ENCODE measurements at regions not wholly inside any gene's neighbourhood (a gene's known extent, or its start where the extent isn't known, plus 50 kb on each side); places are given as distances from the start of the nearest gene placed in this dataset.
"Not testable (repeated sequence)": the region's sequence is repeated elsewhere in the genome, so short reads cannot be mapped to it uniquely, and the experiment has no call there.

GRCh38 chr11:90698238-90698637 lies 475.4 kb upstream of the CHORDC1 start:
- Mint-ChIP-seq H3K4me3 (no peak overlapping the region), H3K27me3 (no peaks in the 10 kb centered on the region)

GRCh38 chr11:90675496-90675895 lies 452.6 kb upstream of the CHORDC1 start:
- H3K4me3 Mint-ChIP-seq; H3K27ac Mint-ChIP-seq; H3K4me1 Mint-ChIP-seq; DNase-seq; H3K36me3 Mint-ChIP-seq; CTCF ChIA-PET; ATAC-seq; H3K27me3 Mint-ChIP-seq; H3K9me3 Mint-ChIP-seq (ENCODE audit: low read depth): not testable (repeated sequence)

More at GRCh38 chr11:90698238-90698637, 475.4 kb upstream of the CHORDC1 start:
- H3K27ac Mint-ChIP-seq, result no peak overlapping the region
- no peaks in the 10 kb centered on the region for H3K36me3 Mint-ChIP-seq
- H3K4me1 Mint-ChIP-seq, result no peaks in the 10 kb centered on the region
- ATAC-seq, result no peak
- H3K9me3 Mint-ChIP-seq (ENCODE audit: low read depth), result peaks cover 4% of the 10 kb centered on the region
- DNase-seq, result no peak
- CTCF ChIA-PET, result no interaction called here

GRCh38 chr11:90669094-90669493 lies 446.2 kb upstream of the CHORDC1 start:
- H3K27me3 Mint-ChIP-seq, result no peaks in the 10 kb centered on the region
- peaks cover 4% of the 10 kb centered on the region for H3K9me3 Mint-ChIP-seq (ENCODE audit: low read depth)
- H3K27ac Mint-ChIP-seq, result no peak overlapping the region
- no peak for ATAC-seq
- H3K36me3 Mint-ChIP-seq, result no peaks in the 10 kb centered on the region
- no peaks in the 10 kb centered on the region for H3K4me1 Mint-ChIP-seq
- H3K4me3 Mint-ChIP-seq, result no peak overlapping the region
- DNase-seq, result no peak
- CTCF ChIA-PET, result no interaction called here

DNA sequence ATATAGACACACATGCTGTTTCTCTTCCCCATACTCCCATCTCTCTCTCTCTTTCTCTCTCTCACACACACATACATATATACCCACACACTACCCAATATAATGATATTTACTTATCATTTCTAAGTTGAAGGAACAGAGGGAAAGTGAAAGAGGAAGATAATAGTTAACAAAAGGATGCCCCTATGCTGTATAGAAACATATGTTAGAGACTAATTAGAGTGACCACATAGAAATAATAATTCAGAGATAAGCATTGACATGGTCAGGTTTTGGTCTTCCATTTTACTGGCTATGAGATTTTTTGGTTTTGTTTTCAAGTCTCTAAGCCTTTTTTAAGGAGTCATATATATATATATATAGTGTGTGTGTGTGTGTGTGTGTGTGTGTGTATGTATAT lies 445.7 kb upstream of the CHORDC1 start:
- CTCF ChIA-PET, result no interaction called here
- Mint-ChIP-seq H3K36me3 (no peaks in the 10 kb centered on the region), H3K27ac (no peak overlapping the region), H3K4me1 (no peaks in the 10 kb centered on the region), H3K4me3 (no peak overlapping the region), H3K27me3 (no peaks in the 10 kb centered on the region), H3K9me3 (ENCODE audit: low read depth) (peaks cover 4% of the 10 kb centered on the region)
- DNase-seq, result no peak
- no peak for ATAC-seq

GRCh38 chr11:90661233-90661632 lies 438.4 kb upstream of the CHORDC1 start:
- Mint-ChIP-seq H3K9me3 (ENCODE audit: low read depth) (no peaks in the 10 kb centered on the region), H3K36me3 (no peaks in the 10 kb centered on the region), H3K27ac (no peak overlapping the region), H3K27me3 (no peaks in the 10 kb centered on the region), H3K4me1 (no peaks in the 10 kb centered on the region), H3K4me3 (no peak overlapping the region)
- CTCF ChIA-PET, result no interaction called here
- ATAC-seq (no peak), DNase-seq (no peak)

DNA sequence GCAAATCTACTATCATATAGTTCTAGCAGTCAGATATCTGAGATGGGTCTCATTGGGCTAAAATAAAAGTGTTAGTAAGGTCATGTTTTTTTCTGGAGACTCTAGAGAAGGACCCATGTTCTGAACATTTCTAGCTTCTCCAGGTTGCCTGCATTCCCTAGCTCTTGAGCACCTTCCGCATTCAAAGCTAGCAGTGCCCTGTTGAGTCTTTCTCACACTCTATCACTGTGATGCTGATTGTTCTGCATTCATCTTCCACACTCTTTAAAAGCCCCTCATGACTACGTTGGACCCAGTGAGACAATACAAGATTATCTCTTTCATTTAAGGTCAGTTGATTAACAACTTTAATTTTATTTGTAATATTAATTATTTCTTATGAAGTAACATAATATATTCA lies 433.3 kb upstream of the CHORDC1 start:
- peaks cover 2% of the 10 kb centered on the region for H3K9me3 Mint-ChIP-seq (ENCODE audit: low read depth)
- no peaks in the 10 kb centered on the region for H3K36me3 Mint-ChIP-seq
- DNase-seq, result no peak
- ATAC-seq, result no peak
- no peak overlapping the region for H3K27ac Mint-ChIP-seq
- no peak overlapping the region for H3K4me3 Mint-ChIP-seq
- CTCF ChIA-PET, result no interaction called here
- no peaks in the 10 kb centered on the region for H3K27me3 Mint-ChIP-seq
- no peaks in the 10 kb centered on the region for H3K4me1 Mint-ChIP-seq

GRCh38 chr11:90650153-90650552 lies 427.3 kb upstream of the CHORDC1 start:
- DNase-seq, result no peak
- no peaks in the 10 kb centered on the region for H3K9me3 Mint-ChIP-seq (ENCODE audit: low read depth)
- no peaks in the 10 kb centered on the region for H3K4me1 Mint-ChIP-seq
- no peaks in the 10 kb centered on the region for H3K36me3 Mint-ChIP-seq
- ATAC-seq, result no peak
- no peak overlapping the region for H3K4me3 Mint-ChIP-seq
- H3K27me3 Mint-ChIP-seq, result no peaks in the 10 kb centered on the region
- H3K27ac Mint-ChIP-seq, result no peak overlapping the region
- CTCF ChIA-PET, result no interaction called here

DNA sequence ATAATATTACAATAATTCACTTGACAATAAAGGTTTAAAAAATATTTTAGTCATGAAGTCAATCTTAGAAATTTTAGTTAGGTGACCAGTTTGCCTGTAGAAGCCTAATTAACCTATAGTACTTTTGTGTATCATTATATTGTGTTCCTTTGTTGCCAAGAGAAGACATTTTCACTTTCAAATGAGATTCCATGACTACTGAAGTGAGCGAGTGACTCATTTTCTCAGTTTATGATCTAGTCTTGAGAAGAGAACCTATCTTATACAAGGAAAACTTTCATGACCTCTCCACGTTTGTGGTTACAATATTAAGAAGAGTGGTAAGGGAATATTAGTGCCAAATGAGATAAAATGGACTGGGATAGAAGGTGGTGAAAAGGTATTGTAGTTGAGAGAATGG lies 423.9 kb upstream of the CHORDC1 start:
- no peak overlapping the region for H3K27ac Mint-ChIP-seq
- H3K36me3 Mint-ChIP-seq, result no peaks in the 10 kb centered on the region
- H3K27me3 Mint-ChIP-seq, result no peaks in the 10 kb centered on the region
- ATAC-seq, result no peak
- no peak overlapping the region for H3K4me3 Mint-ChIP-seq
- no peaks in the 10 kb centered on the region for H3K4me1 Mint-ChIP-seq
- peaks cover 5% of the 10 kb centered on the region for H3K9me3 Mint-ChIP-seq (ENCODE audit: low read depth)
- DNase-seq, result no peak
- CTCF ChIA-PET, result no interaction called here

GRCh38 chr11:90646266-90646665 lies 423.4 kb upstream of the CHORDC1 start:
- DNase-seq, result no peak
- H3K36me3 Mint-ChIP-seq, result no peaks in the 10 kb centered on the region
- CTCF ChIA-PET, result no interaction called here
- no peak overlapping the region for H3K4me3 Mint-ChIP-seq
- ATAC-seq, result no peak
- H3K27ac Mint-ChIP-seq, result no peak overlapping the region
- H3K27me3 Mint-ChIP-seq, result no peaks in the 10 kb centered on the region
- H3K4me1 Mint-ChIP-seq, result no peaks in the 10 kb centered on the region
- H3K9me3 Mint-ChIP-seq (ENCODE audit: low read depth), result peaks cover 5% of the 10 kb centered on the region

DNA sequence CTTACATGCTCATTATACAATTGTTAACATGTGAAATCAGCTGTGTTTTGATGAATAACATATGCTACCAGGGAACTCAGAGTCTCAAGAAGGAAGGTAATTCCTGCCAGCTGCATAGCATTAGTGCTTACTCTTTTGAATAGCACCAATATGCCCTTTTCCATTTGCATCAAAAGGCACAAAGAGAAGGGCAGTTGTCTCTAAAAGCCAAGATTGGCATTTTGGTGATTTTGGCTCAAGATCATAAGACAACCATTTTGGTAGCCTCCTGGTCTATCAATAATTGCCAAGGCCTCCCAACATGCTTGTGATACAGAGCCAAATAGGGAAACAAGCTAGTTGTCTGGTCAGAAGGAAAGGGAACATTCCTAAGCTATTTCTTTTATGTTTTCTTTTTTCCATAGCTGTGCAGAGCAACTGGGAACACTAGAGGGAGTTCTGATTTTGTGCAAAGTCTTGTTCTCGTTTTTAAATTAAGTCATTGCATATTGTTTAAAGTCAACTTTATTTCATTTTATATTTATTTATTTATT lies 416.7 kb upstream of the CHORDC1 start:
- Mint-ChIP-seq H3K27me3 (no peaks in the 10 kb centered on the region), H3K9me3 (ENCODE audit: low read depth) (peaks cover 6% of the 10 kb centered on the region), H3K4me1 (no peaks in the 10 kb centered on the region), H3K4me3 (no peak overlapping the region), H3K27ac (no peak overlapping the region), H3K36me3 (no peaks in the 10 kb centered on the region)
- CTCF ChIA-PET, result no interaction called here
- ATAC-seq (no peak), DNase-seq (no peak)

- Mint-ChIP-seq H3K36me3 (no peaks in the 10 kb centered on the region), H3K27ac (no peak overlapping the region), H3K4me3 (no peak overlapping the region), H3K9me3 (ENCODE audit: low read depth) (peaks cover 2% of the 10 kb centered on the region), H3K4me1 (no peaks in the 10 kb centered on the region), H3K27me3 (no peaks in the 10 kb centered on the region)
- DNase-seq (no peak), ATAC-seq (no peak)
- CTCF ChIA-PET, result no interaction called here
Measured at GRCh38 chr11:90635886-90636285, 413.0 kb upstream of the CHORDC1 start.

- no peak overlapping the region for H3K27ac Mint-ChIP-seq
- H3K4me3 Mint-ChIP-seq, result no peak overlapping the region
- H3K4me1 Mint-ChIP-seq, result no peaks in the 10 kb centered on the region
- DNase-seq (no peak), ATAC-seq (no peak)
- CTCF ChIA-PET, result no interaction called here
- no peaks in the 10 kb centered on the region for H3K27me3 Mint-ChIP-seq
- peaks cover 5% of the 10 kb centered on the region for H3K9me3 Mint-ChIP-seq (ENCODE audit: low read depth)
- no peaks in the 10 kb centered on the region for H3K36me3 Mint-ChIP-seq
Measured at GRCh38 chr11:90635151-90635550, 412.3 kb upstream of the CHORDC1 start.

DNA sequence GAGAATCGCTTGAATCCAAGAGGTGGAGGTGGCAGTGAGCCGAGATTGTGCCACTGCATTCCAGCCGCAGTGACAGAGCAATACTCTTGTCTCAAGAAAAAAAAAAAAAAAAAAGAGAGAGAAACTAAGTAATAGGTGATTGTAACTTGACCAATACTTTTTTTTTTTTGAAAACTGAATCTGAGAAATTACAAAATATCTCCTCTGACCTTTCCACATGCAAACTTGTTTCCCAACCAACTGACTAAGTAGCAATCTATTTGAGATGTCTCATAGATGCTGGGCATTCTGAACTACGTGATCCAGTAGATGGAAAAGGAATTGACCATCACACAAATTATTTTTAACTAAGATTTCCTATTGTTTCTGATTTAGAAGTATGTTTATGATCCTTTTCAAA lies 407.3 kb upstream of the CHORDC1 start:
- CTCF ChIA-PET, result no interaction called here
- H3K9me3 Mint-ChIP-seq (ENCODE audit: low read depth), result peaks cover 7% of the 10 kb centered on the region
- H3K27ac Mint-ChIP-seq, result no peak overlapping the region
- ATAC-seq (no peak), DNase-seq (no peak)
- H3K27me3 Mint-ChIP-seq, result no peaks in the 10 kb centered on the region
- H3K36me3 Mint-ChIP-seq, result no peaks in the 10 kb centered on the region
- no peak overlapping the region for H3K4me3 Mint-ChIP-seq
- no peaks in the 10 kb centered on the region for H3K4me1 Mint-ChIP-seq

DNA sequence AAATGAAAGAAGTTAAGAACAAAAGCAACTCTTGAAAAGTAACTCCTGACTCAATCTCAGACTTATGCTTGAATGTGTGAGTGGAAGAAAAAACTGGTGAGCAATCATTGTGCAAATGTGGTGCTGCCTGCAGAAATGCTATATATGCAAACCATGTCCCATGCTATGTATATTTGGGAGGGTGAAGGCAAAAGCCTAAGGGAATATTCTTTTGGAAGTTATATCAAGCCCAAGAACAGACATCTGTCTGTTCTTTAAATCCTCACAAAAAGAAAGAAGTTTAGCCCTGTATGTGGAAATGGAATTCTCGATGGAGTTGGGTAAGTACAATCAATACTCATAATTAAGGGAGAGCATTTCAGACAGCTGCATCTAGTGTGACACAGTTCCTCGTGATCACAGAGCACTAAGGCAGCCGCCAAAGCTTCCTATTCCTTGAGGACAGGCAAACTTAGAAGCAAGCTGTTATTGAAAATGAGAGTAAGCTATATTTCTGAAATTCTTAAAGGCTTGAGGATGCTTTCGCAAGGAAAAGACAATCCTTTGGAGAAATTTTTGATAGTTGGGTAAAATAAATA lies 406.5 kb upstream of the CHORDC1 start:
- CTCF ChIA-PET, result no interaction called here
- Mint-ChIP-seq H3K27me3 (no peaks in the 10 kb centered on the region), H3K27ac (no peak overlapping the region), H3K9me3 (ENCODE audit: low read depth) (peaks cover 7% of the 10 kb centered on the region), H3K4me1 (no peaks in the 10 kb centered on the region), H3K36me3 (no peaks in the 10 kb centered on the region), H3K4me3 (no peak overlapping the region)
- ATAC-seq (no peak), DNase-seq (no peak)

GRCh38 chr11:90614318-90614717 lies 391.5 kb upstream of the CHORDC1 start:
- Mint-ChIP-seq H3K36me3 (no peaks in the 10 kb centered on the region), H3K4me3 (no peak overlapping the region), H3K27me3 (no peaks in the 10 kb centered on the region), H3K4me1 (no peaks in the 10 kb centered on the region), H3K27ac (no peak overlapping the region), H3K9me3 (ENCODE audit: low read depth) (peaks cover 2% of the 10 kb centered on the region)
- CTCF ChIA-PET, result no interaction called here
- ATAC-seq, result no peak
- DNase-seq, result no peak
